Activated naive CD8-positive, alpha-beta T cell treated with anti-CD3 and anti-CD28 coated beads, Interleukin-2, amount 10 ng/mL, durations not matched to agents 7 days and 5 days (primary cell): ENCODE measurements at regions not wholly inside any gene's neighbourhood (a gene's known extent, or its start where the extent isn't known, plus 50 kb on each side); places are given as distances from the start of the nearest gene placed in this dataset.

Source experiments
- ATAC-seq: fragments of 150-1000 bp; cut with Tn5 transposase; one replicate; pipeline ENCODE4 v1.10.0; 2021; ENCODE audit warnings: low read depth, moderate library complexity
- POLR2A ChIA-PET: fragments of 350-600 bp; sonication (Branson Sonifier 250); formaldehyde crosslinking; loops from one replicate; lab custom pipeline; 2021; ENCODE audit warnings: antibody characterized with exemption; lab: Charles Lee
- DNase-seq: peaks from one replicate; pipeline ENCODE4 v3.0.0; 2021
- H3K27ac Mint-ChIP-seq: one replicate; pipeline ENCODE4 v1.8.0; 2022; ENCODE audit warnings: mild to moderate bottlenecking, mixed read lengths
- H3K27me3 Mint-ChIP-seq: one replicate; pipeline ENCODE4 v1.8.0; 2022; ENCODE audit warnings: mild to moderate bottlenecking, moderate library complexity, mixed read lengths
- H3K36me3 Mint-ChIP-seq: one replicate; pipeline ENCODE4 v1.8.0; 2021; ENCODE audit warnings: mild to moderate bottlenecking, mixed read lengths
- H3K4me1 Mint-ChIP-seq: one replicate; pipeline ENCODE4 v1.8.0; 2021; ENCODE audit warnings: mixed read lengths
- H3K4me3 Mint-ChIP-seq: one replicate; pipeline ENCODE4 v1.8.0; 2022; ENCODE audit warnings: mild to moderate bottlenecking, moderate library complexity, mixed read lengths
- H3K9me3 Mint-ChIP-seq: one replicate; pipeline ENCODE4 v1.8.0; 2021; ENCODE audit warnings: mixed read lengths

DNA sequence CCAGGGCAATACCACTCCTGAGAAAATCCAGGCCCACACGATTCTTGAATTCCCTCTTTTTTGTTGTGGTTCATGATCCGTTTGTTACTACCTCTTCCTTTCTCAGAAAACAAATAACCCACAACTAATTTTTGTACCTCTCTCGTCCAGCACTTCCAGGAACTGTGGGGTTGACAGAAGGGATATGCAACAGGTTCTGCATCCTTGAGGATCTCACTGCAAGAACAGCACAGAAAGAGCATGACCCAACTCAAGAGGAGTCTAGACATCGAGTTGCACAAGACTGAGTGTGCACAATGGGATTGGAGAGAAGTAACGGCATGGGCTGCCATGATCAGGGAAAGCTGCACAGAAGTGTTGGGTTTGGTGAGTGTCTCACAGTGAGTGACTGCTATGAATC is 533.3 kb downstream of the SOX2 start:
- DNase-seq (no peak), ATAC-seq (no peak)
- no peaks in the 10 kb centered on the region for H3K9me3 Mint-ChIP-seq
- H3K27me3 Mint-ChIP-seq: peaks cover 5% of the 10 kb centered on the region
- H3K4me3 Mint-ChIP-seq: no peak overlapping the region
- POLR2A ChIA-PET: no interaction called here
- no peak overlapping the region for H3K27ac Mint-ChIP-seq
- no peaks in the 10 kb centered on the region for H3K4me1 Mint-ChIP-seq
- H3K36me3 Mint-ChIP-seq: no peaks in the 10 kb centered on the region

DNA sequence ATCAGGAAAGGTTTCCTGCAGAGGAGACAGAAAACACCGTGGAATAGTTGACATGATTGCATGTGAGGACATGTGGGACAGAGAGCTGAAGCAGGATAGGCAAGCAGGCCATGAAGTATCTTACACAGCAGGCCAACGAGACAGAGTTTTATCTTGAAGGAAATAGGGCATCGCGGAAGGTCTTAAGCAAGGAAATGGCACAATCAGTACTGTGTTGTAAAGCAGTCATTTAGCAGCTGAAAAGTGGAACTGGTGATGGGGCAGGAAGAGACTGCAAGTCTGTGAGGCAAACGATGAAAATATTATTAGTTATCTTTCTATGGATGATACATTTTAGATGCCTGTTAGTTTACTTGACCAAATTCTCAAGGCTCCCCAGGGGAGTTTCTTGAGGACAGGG is 535.1 kb downstream of the SOX2 start:
- no peak overlapping the region for H3K4me3 Mint-ChIP-seq
- POLR2A ChIA-PET: no interaction called here
- no peaks in the 10 kb centered on the region for H3K4me1 Mint-ChIP-seq
- no peaks in the 10 kb centered on the region for H3K36me3 Mint-ChIP-seq
- ATAC-seq (no peak), DNase-seq (no peak)
- H3K27ac Mint-ChIP-seq: no peak overlapping the region
- H3K9me3 Mint-ChIP-seq: no peaks in the 10 kb centered on the region
- H3K27me3 Mint-ChIP-seq: peaks cover 5% of the 10 kb centered on the region

DNA sequence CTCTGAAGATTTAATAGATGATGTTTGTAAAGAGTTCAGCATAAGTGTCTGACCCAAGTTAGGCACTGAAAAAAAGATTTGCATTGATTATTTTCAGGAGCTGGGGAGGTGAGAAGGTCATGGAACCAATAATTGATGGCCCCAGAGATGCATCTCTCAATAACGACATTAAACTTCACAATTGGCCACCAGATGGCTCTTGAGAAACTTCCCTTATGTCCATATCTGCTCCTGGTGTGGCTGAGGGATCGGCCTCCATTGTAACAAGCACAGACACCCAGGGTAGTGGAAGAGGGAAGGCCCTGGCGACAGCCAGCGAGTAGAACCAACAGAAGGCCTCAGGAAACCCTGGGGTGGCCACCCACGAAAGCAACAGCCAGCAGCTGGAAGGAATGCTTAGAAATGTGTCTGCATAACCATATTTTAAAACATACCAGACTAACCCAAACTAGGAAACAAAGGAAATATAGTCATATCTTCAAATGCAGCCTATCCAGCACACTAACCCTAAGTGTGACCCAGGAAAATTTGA is 536.7 kb downstream of the SOX2 start:
- POLR2A ChIA-PET: no interaction called here
- DNase-seq: no peak
- Mint-ChIP-seq H3K4me1 (no peaks in the 10 kb centered on the region), H3K36me3 (no peaks in the 10 kb centered on the region), H3K27me3 (peaks cover 5% of the 10 kb centered on the region), H3K4me3 (no peak overlapping the region), H3K27ac (no peak overlapping the region), H3K9me3 (no peaks in the 10 kb centered on the region)
- ATAC-seq: no peak

DNA sequence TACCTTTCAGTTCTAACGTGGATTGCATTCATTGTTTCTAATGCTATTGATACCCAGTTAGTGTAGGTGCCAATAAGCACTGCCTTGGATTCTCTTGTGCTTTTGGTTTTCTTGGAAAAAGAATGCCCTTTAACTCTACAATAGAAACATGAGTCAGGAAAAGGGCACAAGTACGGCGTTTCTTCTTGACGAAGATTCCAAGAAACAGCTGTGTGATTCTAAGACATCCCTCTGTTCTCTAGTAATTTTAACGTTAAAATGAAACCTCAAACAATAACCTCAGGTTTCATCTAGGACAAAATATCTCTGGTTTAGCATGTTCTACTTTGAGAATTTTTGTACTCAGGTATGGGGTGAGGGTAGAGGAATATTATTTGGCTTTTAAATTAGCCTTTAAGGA is 540.5 kb upstream of the ATP11B start:
- H3K36me3 Mint-ChIP-seq: no peaks in the 10 kb centered on the region
- no peaks in the 10 kb centered on the region for H3K9me3 Mint-ChIP-seq
- POLR2A ChIA-PET: no interaction called here

GRCh38 chr3:182255158-182255557 is 538.1 kb upstream of the ATP11B start:
- no peaks in the 10 kb centered on the region for H3K9me3 Mint-ChIP-seq
- ATAC-seq (no peak), DNase-seq (no peak)
- H3K4me1 Mint-ChIP-seq: peaks cover 2% of the 10 kb centered on the region
- H3K27ac Mint-ChIP-seq: no peak overlapping the region
- no peaks in the 10 kb centered on the region for H3K36me3 Mint-ChIP-seq
- POLR2A ChIA-PET: no interaction called here
- H3K4me3 Mint-ChIP-seq: no peak overlapping the region
- peaks cover 2% of the 10 kb centered on the region for H3K27me3 Mint-ChIP-seq

More for the DNA sequence above, 540.5 kb upstream of the ATP11B start:
- H3K4me1 Mint-ChIP-seq: peaks cover 2% of the 10 kb centered on the region
- H3K27ac Mint-ChIP-seq: no peak overlapping the region
- no peak for DNase-seq
- H3K27me3 Mint-ChIP-seq: peaks cover 2% of the 10 kb centered on the region
- no peak overlapping the region for H3K4me3 Mint-ChIP-seq
- ATAC-seq: no peak

DNA sequence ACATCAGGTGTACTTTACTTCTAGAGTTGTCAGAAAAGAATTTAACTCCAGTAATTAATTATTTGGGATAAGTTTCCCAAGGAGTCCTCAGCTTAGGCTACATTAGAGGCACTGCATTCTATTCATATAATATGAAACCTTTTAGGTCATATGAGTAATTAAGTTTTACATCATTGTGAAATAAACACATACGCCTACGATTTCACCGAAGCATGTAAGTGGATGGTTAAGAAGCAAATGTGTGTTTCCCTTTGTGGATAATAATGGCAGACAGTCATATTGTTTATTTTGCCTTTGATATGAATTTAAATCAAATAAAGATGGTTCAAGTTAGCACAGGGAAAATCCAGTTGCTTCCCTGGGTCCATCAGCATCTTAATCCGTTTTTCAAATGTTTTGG is 535.9 kb upstream of the ATP11B start:
- ATAC-seq: no peak

DNA sequence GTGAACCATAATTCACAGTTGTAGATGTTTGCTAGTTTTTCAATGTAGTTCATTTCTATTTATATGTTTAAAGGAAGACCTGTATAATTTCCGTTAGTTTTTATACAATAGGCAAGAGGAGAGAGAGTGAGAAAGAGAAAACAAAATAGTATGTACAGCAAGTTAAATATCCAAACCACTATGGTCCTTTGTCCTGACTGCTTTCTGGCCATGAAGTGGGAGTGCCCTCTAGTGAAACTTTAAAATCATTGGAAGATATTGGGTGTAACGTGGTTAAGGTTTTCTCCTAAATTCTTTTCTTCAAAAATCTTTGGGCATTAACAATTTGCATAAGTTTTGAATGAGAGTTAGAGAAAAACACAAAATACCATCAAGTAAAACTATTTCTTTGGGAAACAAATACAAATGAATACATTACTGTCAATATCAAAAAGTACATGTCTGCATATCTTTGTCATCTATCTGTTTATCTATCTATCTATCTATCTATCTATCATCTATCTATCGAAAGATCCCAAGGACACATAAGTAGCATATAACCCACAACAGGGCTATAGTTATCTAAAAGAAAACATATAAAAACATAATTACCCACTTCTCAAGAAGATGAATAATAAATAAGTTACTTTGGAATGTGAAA is 534.6 kb upstream of the ATP11B start:
- H3K36me3 Mint-ChIP-seq: no peaks in the 10 kb centered on the region
- H3K27ac Mint-ChIP-seq: no peak overlapping the region
- no peak for DNase-seq
- POLR2A ChIA-PET: no interaction called here
- H3K4me3 Mint-ChIP-seq: no peak overlapping the region
- no peak for ATAC-seq
- no peaks in the 10 kb centered on the region for H3K9me3 Mint-ChIP-seq
- peaks cover 4% of the 10 kb centered on the region for H3K27me3 Mint-ChIP-seq
- H3K4me1 Mint-ChIP-seq: peaks cover 2% of the 10 kb centered on the region

More for the DNA sequence above, 535.9 kb upstream of the ATP11B start:
- POLR2A ChIA-PET: no interaction called here
- H3K4me1 Mint-ChIP-seq: peaks cover 2% of the 10 kb centered on the region
- peaks cover 4% of the 10 kb centered on the region for H3K27me3 Mint-ChIP-seq
- no peak for DNase-seq
- H3K9me3 Mint-ChIP-seq: no peaks in the 10 kb centered on the region
- no peaks in the 10 kb centered on the region for H3K36me3 Mint-ChIP-seq
- no peak overlapping the region for H3K27ac Mint-ChIP-seq
- H3K4me3 Mint-ChIP-seq: no peak overlapping the region

DNA sequence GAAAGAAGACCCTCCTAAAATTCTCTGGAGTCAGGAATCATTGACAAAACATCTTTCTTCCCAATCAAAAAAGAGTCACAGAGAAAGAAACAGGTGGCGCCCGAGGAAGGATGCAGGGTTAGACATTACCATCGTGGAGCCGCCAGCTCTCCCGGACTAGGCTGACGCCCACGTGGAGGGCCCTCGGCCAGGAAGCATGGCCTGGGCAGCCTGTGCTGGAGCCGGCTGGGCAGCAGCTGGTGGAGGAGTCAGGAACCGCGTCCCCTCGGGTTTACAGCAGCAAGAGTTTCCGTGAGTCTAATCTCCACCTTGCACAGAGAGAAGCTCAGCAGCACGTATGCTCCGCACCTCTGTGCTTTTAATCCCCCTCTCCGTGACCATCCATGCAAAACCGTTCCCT is 533.7 kb upstream of the ATP11B start:
- H3K4me1 Mint-ChIP-seq: peaks cover 1% of the 10 kb centered on the region
- ATAC-seq (no peak), DNase-seq (no peak)
- no peak overlapping the region for H3K4me3 Mint-ChIP-seq
- no peak overlapping the region for H3K27ac Mint-ChIP-seq
- peaks cover 5% of the 10 kb centered on the region for H3K27me3 Mint-ChIP-seq
- no peaks in the 10 kb centered on the region for H3K36me3 Mint-ChIP-seq
- POLR2A ChIA-PET: no interaction called here
- no peaks in the 10 kb centered on the region for H3K9me3 Mint-ChIP-seq

DNA sequence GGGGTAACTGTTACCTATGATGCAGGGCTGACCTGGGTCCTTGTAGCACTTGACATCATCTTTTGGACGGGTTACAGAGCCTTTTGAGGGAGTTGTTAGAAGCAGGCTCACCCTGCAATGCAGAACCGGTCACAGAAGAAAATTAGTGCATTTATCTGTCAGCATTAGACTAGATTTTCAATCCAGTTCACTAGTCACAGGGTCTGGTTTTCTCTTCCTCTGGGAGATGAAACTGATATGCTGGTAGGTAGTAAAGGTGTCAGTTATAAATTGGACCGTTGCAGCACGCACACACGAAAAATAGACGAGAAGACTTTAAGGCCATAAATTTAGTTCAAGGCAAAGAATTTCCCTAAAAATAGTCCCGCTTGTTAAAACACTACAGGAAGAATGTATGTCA is 532.3 kb upstream of the ATP11B start:
- H3K36me3 Mint-ChIP-seq: no peaks in the 10 kb centered on the region

GRCh38 chr3:182268711-182269110 is 524.6 kb upstream of the ATP11B start:
- POLR2A ChIA-PET: no interaction called here
- DNase-seq (no peak), ATAC-seq (no peak)
- Mint-ChIP-seq H3K4me3 (no peak overlapping the region), H3K27me3 (peaks cover 2% of the 10 kb centered on the region), H3K36me3 (no peaks in the 10 kb centered on the region), H3K4me1 (no peaks in the 10 kb centered on the region), H3K9me3 (peaks cover 1% of the 10 kb centered on the region), H3K27ac (no peak overlapping the region)

More for the DNA sequence above, 532.3 kb upstream of the ATP11B start:
- Mint-ChIP-seq H3K27me3 (peaks cover 4% of the 10 kb centered on the region), H3K9me3 (no peaks in the 10 kb centered on the region), H3K4me3 (no peak overlapping the region), H3K27ac (no peak overlapping the region), H3K4me1 (no peaks in the 10 kb centered on the region)
- DNase-seq (no peak), ATAC-seq (no peak)
- POLR2A ChIA-PET: no interaction called here

DNA sequence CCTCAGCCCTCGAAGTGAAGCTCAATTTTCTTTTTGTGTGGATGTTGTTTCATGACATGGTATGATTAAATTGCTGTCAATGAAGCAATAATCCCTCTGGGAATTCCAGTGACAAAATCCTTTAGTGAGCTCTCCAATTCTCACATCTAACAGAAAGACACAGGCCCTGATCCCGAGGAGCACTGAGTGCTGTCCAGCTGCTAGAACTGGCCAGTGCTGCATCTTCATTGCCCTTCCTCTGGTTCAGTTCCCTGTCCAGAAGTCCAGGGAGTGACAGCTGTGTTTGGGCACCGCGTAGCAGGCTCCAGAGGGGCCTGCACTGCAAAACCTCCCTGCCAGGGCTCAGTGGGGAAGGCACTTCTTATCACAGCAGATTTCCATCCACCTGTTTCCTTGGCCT is 516.8 kb upstream of the ATP11B start:
- ATAC-seq: no peak
- Mint-ChIP-seq H3K4me3 (no peak overlapping the region), H3K27me3 (peaks cover 4% of the 10 kb centered on the region), H3K4me1 (no peaks in the 10 kb centered on the region), H3K36me3 (no peaks in the 10 kb centered on the region), H3K9me3 (no peaks in the 10 kb centered on the region), H3K27ac (no peak overlapping the region)
- POLR2A ChIA-PET: no interaction called here
- no peak for DNase-seq

DNA sequence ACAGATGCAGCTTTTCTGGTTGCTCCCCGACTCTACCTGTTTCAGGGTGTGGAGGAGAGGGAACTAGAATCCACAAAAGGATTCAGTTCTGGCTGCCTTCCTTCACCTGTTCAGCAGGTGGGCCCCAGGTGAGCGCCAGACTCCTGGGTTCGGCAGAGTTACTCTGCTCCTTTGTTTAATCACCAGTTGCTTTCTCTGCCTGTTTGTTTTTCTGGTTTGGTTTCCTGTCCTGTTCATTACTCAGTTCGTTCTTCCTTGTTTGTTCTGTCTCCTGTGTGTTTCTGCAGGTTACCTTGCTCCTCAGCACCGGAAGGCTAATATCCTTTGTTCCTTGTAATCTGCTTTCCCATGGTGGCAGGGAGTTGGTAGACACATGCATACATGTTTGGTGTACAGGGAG is 508.5 kb upstream of the ATP11B start:
- no peaks in the 10 kb centered on the region for H3K36me3 Mint-ChIP-seq
- H3K4me3 Mint-ChIP-seq: no peak overlapping the region
- POLR2A ChIA-PET: no interaction called here
- no peaks in the 10 kb centered on the region for H3K4me1 Mint-ChIP-seq
- ATAC-seq (no peak), DNase-seq (no peak)
- no peaks in the 10 kb centered on the region for H3K9me3 Mint-ChIP-seq
- H3K27me3 Mint-ChIP-seq: peaks cover 4% of the 10 kb centered on the region
- no peak overlapping the region for H3K27ac Mint-ChIP-seq

GRCh38 chr3:182292591-182292990 is 500.7 kb upstream of the ATP11B start:
- Mint-ChIP-seq H3K36me3 (no peaks in the 10 kb centered on the region), H3K4me3 (no peak overlapping the region), H3K4me1 (no peaks in the 10 kb centered on the region), H3K27me3 (no peaks in the 10 kb centered on the region), H3K9me3 (no peaks in the 10 kb centered on the region), H3K27ac (no peak overlapping the region)
- ATAC-seq (no peak), DNase-seq (no peak)
- POLR2A ChIA-PET: no interaction called here

GRCh38 chr3:182294256-182294655 is 499.0 kb upstream of the ATP11B start:
- ATAC-seq: no peak
- DNase-seq: no peak
- POLR2A ChIA-PET: no interaction called here
- H3K36me3 Mint-ChIP-seq: no peaks in the 10 kb centered on the region
- H3K27me3 Mint-ChIP-seq: no peaks in the 10 kb centered on the region
- no peaks in the 10 kb centered on the region for H3K9me3 Mint-ChIP-seq
- no peak overlapping the region for H3K27ac Mint-ChIP-seq
- H3K4me3 Mint-ChIP-seq: no peak overlapping the region
- no peaks in the 10 kb centered on the region for H3K4me1 Mint-ChIP-seq
